SK-N-SH (cell line): ENCODE measurements at regions not wholly inside any gene's neighbourhood (a gene's known extent, or its start where the extent isn't known, plus 50 kb on each side); places are given as distances from the start of the nearest gene placed in this dataset.

Experiments
- CTCF ChIA-PET: fragments of 300-600, 350-600 bp; formaldehyde crosslinking; extraction: SDS; loops from one replicate; lab custom pipeline; 2021; lab: Yijun Ruan, JAX
- POLR2A ChIA-PET: fragments of 350-600 bp; sonication (Branson Sonifier 250); formaldehyde crosslinking; extraction: SDS; loops from one replicate; lab custom pipeline; 2020; ENCODE audit warnings: antibody characterized with exemption, inconsistent platforms; lab: Yijun Ruan, JAX
- DNase-seq: peaks from one replicate; pipeline ENCODE4 v3.0.0; 2012
- H2AFZ ChIP-seq: fragments of 200-600 bp; sonication (generic); 2 replicates; pipeline ENCODE4 v1.8.1; 2016; ENCODE audit warnings: antibody characterized with exemption, mild to moderate bottlenecking, low read depth
- H3F3A ChIP-seq: fragments of 200-600 bp; sonication (generic); replicated peaks from 2 replicates; pipeline ENCODE3; 2016; ENCODE audit warnings: antibody characterized with exemption, mild to moderate bottlenecking; ENCODE audit not compliant: insufficient read depth
- H3K27ac ChIP-seq, 2 experiments: fragments of 200-500 bp in 1 of 2; fragments of 200-600 bp in 1 of 2; sonication (Bioruptor generic) in 1 of 2; sonication (generic), shearing (Covaris generic) in 1 of 2; 2 replicates each; pipeline versions ENCODE4 v1.5.1 to v1.6.1; 2014 to 2016; ENCODE audit warnings: low read depth in 2 of 2, inconsistent platforms in 1 of 2, low read length in 1 of 2, mild to moderate bottlenecking in 1 of 2, mixed read lengths in 1 of 2
- H3K27me3 ChIP-seq: fragments of 200-600 bp; sonication (generic), shearing (Covaris generic); 2 replicates; pipeline ENCODE4 v1.6.1; 2016; ENCODE audit warnings: mixed run types; ENCODE audit not compliant: insufficient read depth
- H3K36me3 ChIP-seq, 2 experiments: fragments of 200-500 bp in 1 of 2; fragments of 200-600 bp in 1 of 2; sonication (Bioruptor generic) in 1 of 2; sonication (generic) in 1 of 2; replicated peaks in 1 of 2; 2 replicates each; pipeline versions ENCODE3 to v1.5.1; 2014 to 2016; ENCODE audit warnings: low read length in 1 of 2, mild to moderate bottlenecking in 1 of 2; ENCODE audit not compliant: insufficient read depth in 2 of 2, control insufficient read depth in 1 of 2
- H3K4me1 ChIP-seq, 2 experiments: fragments of 200-500 bp in 1 of 2; fragments of 200-600 bp in 1 of 2; sonication (Bioruptor generic) in 1 of 2; sonication (generic), shearing (Covaris generic) in 1 of 2; 2 replicates each; pipeline versions ENCODE4 v1.5.1 to v1.6.1; 2014 to 2016; ENCODE audit warnings: low read depth in 1 of 2, low read length in 1 of 2, mixed run types in 1 of 2; ENCODE audit not compliant: insufficient read depth in 2 of 2, control insufficient read depth in 1 of 2
- H3K4me2 ChIP-seq: fragments of 200-600 bp; sonication (generic), shearing (Covaris generic); 2 replicates; pipeline ENCODE4 v1.6.1; 2017; ENCODE audit warnings: mixed run types
- H3K4me3 ChIP-seq, 2 experiments: fragments of 200-500 bp in 1 of 2; fragments of 200-600 bp in 1 of 2; sonication (Bioruptor generic) in 1 of 2; sonication (generic), shearing (Covaris generic) in 1 of 2; 2 replicates each; pipeline versions ENCODE4 v1.5.1 to v1.8.1; 2014 to 2016; ENCODE audit warnings: low read depth in 2 of 2, inconsistent platforms in 1 of 2, low read length in 1 of 2, mild to moderate bottlenecking in 1 of 2, mixed read lengths in 1 of 2, moderate library complexity in 1 of 2
- H3K79me2 ChIP-seq: fragments of 200-600 bp; sonication (generic); 2 replicates; pipeline ENCODE4 v1.8.1; 2017; ENCODE audit warnings: mild to moderate bottlenecking; ENCODE audit not compliant: insufficient read depth
- H3K9ac ChIP-seq: fragments of 200-600 bp; sonication (generic); 2 replicates; pipeline ENCODE4 v1.6.1; 2017; ENCODE audit warnings: mixed run types
- H3K9me2 ChIP-seq: fragments of 200-600 bp; sonication (generic); 2 replicates; pipeline ENCODE4 v1.6.1; 2017; ENCODE audit warnings: mixed run types
- H3K9me3 ChIP-seq: fragments of 200-600 bp; sonication (generic); 2 replicates; pipeline ENCODE4 v1.6.1; 2017; ENCODE audit warnings: mixed run types, mild to moderate bottlenecking, moderate library complexity
- H4K20me1 ChIP-seq: fragments of 200-600 bp; sonication (generic); 2 replicates; pipeline ENCODE4 v1.6.1; 2017; ENCODE audit warnings: mild to moderate bottlenecking, mixed run types; ENCODE audit not compliant: insufficient read depth
- CHD2 ChIP-seq: fragments of 150-350 bp; IDR thresholded peaks from 2 replicates; pipeline ENCODE4 v1.6.1; 2018; ENCODE audit warnings: low read length; ENCODE audit not compliant: partially characterized antibody
- ELF1 ChIP-seq: IDR thresholded peaks from 2 replicates; pipeline ENCODE4 v1.4.0; 2012
- EP300 ChIP-seq, 2 experiments: IDR thresholded peaks; 2 replicates each; pipeline versions ENCODE4 v1.4.0 to v1.6.1; 2012; ENCODE audit warnings: borderline replicate concordance in 1 of 2, low read depth in 1 of 2, low read length in 1 of 2
- EZH2phosphoT487 ChIP-seq: fragments of 200-600 bp; sonication (generic); IDR thresholded peaks from 2 replicates; pipeline ENCODE4 v1.6.1; 2017; ENCODE audit warnings: low read depth, mixed run types, mild to moderate bottlenecking, antibody characterized with exemption, moderate library complexity, borderline replicate concordance
- FOSL2 ChIP-seq: IDR thresholded peaks from 2 replicates; pipeline ENCODE4 v1.4.0; 2012; ENCODE audit warnings: low read depth, mild to moderate bottlenecking, moderate library complexity, borderline replicate concordance
- FOXJ3 ChIP-seq: sonication (generic); formaldehyde crosslinking; IDR thresholded peaks from 2 replicates; pipeline ENCODE4 v1.5.1; 2020; ENCODE audit warnings: mild to moderate bottlenecking, missing genetic modification reagents
- JUND ChIP-seq: IDR thresholded peaks from 2 replicates; pipeline ENCODE4 v1.4.0; 2012
- MXI1 ChIP-seq: IDR thresholded peaks from 2 replicates; pipeline ENCODE4 v1.6.1; 2012; ENCODE audit warnings: mild to moderate bottlenecking, low read depth, low read length, improper control_type of control experiment
- PBX3 ChIP-seq: IDR thresholded peaks from 2 replicates; pipeline ENCODE4; 2012
- RCOR1 ChIP-seq: fragments of 150-350 bp; IDR thresholded peaks from 2 replicates; pipeline ENCODE4 v1.6.1; 2017; ENCODE audit warnings: antibody characterized with exemption, low read length
- RXRA ChIP-seq: IDR thresholded peaks from 2 replicates; pipeline ENCODE4 v1.4.0; 2012; ENCODE audit warnings: low read depth, mild to moderate bottlenecking, borderline replicate concordance
- TAF1 ChIP-seq: IDR thresholded peaks from 2 replicates; pipeline ENCODE4 v1.6.1; 2012; ENCODE audit warnings: low read depth, mild to moderate bottlenecking, low read length, moderate library complexity, borderline replicate concordance
- TCF12 ChIP-seq: IDR thresholded peaks from 2 replicates; pipeline ENCODE4 v1.4.0; 2012
- USF2 ChIP-seq: fragments of 150-350 bp; IDR thresholded peaks from 2 replicates; pipeline ENCODE4 v1.6.1; 2017; ENCODE audit warnings: antibody characterized with exemption, low read length, low read depth, borderline replicate concordance
- YY1 ChIP-seq: IDR thresholded peaks from 2 replicates; pipeline ENCODE4 v1.4.0; 2012; ENCODE audit warnings: low read depth, mild to moderate bottlenecking
- WGBS: methylation state at CpG from one replicate; pipeline ENCODE4 v1.1.6; 2017; ENCODE audit warnings: low lambda C conversion rate; 5-methylcytosine and 5-hydroxymethylcytosine counted together
- TF ChIP-seq, protein P1 (sequence below): IDR thresholded peaks from 2 replicates; pipeline ENCODE4 v1.4.0; 2012; ENCODE audit warnings: low read depth
- TF ChIP-seq, protein P2 (sequence below): IDR thresholded peaks from 2 replicates; pipeline ENCODE4 v1.4.0; 2012; ENCODE audit warnings: low read depth, borderline replicate concordance
- TF ChIP-seq, protein P3 (sequence below): IDR thresholded peaks from 2 replicates; pipeline ENCODE4 v1.4.0; 2012; ENCODE audit warnings: low read depth, borderline replicate concordance
- TF ChIP-seq, protein P4 (sequence below): IDR thresholded peaks from 2 replicates; pipeline ENCODE4 v1.6.1; 2012; ENCODE audit warnings: mild to moderate bottlenecking, low read depth, low read length, moderate library complexity

GRCh38 chr9:2289263-2289662 is 274.1 kb downstream of the SMARCA2 start:
- ChIA-PET CTCF (no interaction called here), POLR2A (no interaction called here)
- Histone ChIP-seq H3F3A (no peaks in the 10 kb centered on the region), H3K79me2 (no peaks in the 10 kb centered on the region), H3K9ac (no peak overlapping the region), H3K9me3 (no peaks in the 10 kb centered on the region), H3K27ac (no peak overlapping the region), H3K9me2 (no peaks in the 10 kb centered on the region), H3K4me2 (no peak overlapping the region), H4K20me1 (no peaks in the 10 kb centered on the region), H3K27me3 (no peaks in the 10 kb centered on the region), H3K4me1 (peaks cover 0 to 4% of the 10 kb centered on the region in 2 experiments; a peak in 1 of 4 replicates), H3K36me3 (no peaks in the 10 kb centered on the region), H3K4me3 (no peak overlapping the region), H2AFZ (no peak overlapping the region)
- no peak for TF ChIP-seq FOXJ3 (CRISPR knock-in tag)
- TF ChIP-seq EZH2phosphoT487 = no peak
- no peak for TF ChIP-seq TCF12
- no peak for TF ChIP-seq FOSL2
- TF ChIP-seq CHD2 = no peak
- DNase-seq = no peak
- WGBS = 35% methylated on average over 4 of the region's 4 CpGs

- no peak overlapping the region for H3K27ac ChIP-seq
- ChIA-PET CTCF (interaction anchor here (1.1 kb wide), 2 partner anchors 9 to 22 kb away, joined by 3 read pairs; no protein-coding TSS in a partner anchor), POLR2A (no interaction called here)
- H3K36me3 ChIP-seq = no peaks in the 10 kb centered on the region
- H2AFZ ChIP-seq = no peak overlapping the region
- H3K9me3 ChIP-seq = no peaks in the 10 kb centered on the region
- H3K4me3 ChIP-seq = no peak overlapping the region
- no peak overlapping the region for H3K9ac ChIP-seq
- no peaks in the 10 kb centered on the region for H3F3A ChIP-seq
- H3K9me2 ChIP-seq = no peaks in the 10 kb centered on the region
- H4K20me1 ChIP-seq = no peaks in the 10 kb centered on the region
- H3K4me2 ChIP-seq = no peak overlapping the region
- 30% methylated on average over 1 of the region's 1 CpG for WGBS
- H3K4me1 ChIP-seq = peaks cover 0 to 4% of the 10 kb centered on the region in 2 experiments; a peak in 1 of 4 replicates
- H3K79me2 ChIP-seq = no peaks in the 10 kb centered on the region
- no peak for TF ChIP-seq YY1
- no peak for TF ChIP-seq RCOR1
- TF ChIP-seq PBX3 = no peak
- TF ChIP-seq JUND = no peak
- TF ChIP-seq RXRA = no peak
- TF ChIP-seq, protein P1, sequence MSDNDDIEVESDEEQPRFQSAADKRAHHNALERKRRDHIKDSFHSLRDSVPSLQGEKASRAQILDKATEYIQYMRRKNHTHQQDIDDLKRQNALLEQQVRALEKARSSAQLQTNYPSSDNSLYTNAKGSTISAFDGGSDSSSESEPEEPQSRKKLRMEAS = no peak
- no peak for TF ChIP-seq MXI1
- TF ChIP-seq USF2 = no peak
- no peak for TF ChIP-seq EP300 (IDR thresholded peaks at IDR 0.05; ENCODE audit: borderline replicate concordance in 1 of 2, low read depth in 1 of 2, low read length in 1 of 2)
- TF ChIP-seq TAF1 = no peak
- TF ChIP-seq, protein P2, sequence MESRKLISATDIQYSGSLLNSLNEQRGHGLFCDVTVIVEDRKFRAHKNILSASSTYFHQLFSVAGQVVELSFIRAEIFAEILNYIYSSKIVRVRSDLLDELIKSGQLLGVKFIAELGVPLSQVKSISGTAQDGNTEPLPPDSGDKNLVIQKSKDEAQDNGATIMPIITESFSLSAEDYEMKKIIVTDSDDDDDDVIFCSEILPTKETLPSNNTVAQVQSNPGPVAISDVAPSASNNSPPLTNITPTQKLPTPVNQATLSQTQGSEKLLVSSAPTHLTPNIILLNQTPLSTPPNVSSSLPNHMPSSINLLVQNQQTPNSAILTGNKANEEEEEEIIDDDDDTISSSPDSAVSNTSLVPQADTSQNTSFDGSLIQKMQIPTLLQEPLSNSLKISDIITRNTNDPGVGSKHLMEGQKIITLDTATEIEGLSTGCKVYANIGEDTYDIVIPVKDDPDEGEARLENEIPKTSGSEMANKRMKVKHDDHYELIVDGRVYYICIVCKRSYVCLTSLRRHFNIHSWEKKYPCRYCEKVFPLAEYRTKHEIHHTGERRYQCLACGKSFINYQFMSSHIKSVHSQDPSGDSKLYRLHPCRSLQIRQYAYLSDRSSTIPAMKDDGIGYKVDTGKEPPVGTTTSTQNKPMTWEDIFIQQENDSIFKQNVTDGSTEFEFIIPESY = no peak
- TF ChIP-seq ELF1 = no peak
- TF ChIP-seq CHD2 = no peak
- TF ChIP-seq, protein P3, sequence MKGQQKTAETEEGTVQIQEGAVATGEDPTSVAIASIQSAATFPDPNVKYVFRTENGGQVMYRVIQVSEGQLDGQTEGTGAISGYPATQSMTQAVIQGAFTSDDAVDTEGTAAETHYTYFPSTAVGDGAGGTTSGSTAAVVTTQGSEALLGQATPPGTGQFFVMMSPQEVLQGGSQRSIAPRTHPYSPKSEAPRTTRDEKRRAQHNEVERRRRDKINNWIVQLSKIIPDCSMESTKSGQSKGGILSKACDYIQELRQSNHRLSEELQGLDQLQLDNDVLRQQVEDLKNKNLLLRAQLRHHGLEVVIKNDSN = no peak
- TF ChIP-seq, protein P4, sequence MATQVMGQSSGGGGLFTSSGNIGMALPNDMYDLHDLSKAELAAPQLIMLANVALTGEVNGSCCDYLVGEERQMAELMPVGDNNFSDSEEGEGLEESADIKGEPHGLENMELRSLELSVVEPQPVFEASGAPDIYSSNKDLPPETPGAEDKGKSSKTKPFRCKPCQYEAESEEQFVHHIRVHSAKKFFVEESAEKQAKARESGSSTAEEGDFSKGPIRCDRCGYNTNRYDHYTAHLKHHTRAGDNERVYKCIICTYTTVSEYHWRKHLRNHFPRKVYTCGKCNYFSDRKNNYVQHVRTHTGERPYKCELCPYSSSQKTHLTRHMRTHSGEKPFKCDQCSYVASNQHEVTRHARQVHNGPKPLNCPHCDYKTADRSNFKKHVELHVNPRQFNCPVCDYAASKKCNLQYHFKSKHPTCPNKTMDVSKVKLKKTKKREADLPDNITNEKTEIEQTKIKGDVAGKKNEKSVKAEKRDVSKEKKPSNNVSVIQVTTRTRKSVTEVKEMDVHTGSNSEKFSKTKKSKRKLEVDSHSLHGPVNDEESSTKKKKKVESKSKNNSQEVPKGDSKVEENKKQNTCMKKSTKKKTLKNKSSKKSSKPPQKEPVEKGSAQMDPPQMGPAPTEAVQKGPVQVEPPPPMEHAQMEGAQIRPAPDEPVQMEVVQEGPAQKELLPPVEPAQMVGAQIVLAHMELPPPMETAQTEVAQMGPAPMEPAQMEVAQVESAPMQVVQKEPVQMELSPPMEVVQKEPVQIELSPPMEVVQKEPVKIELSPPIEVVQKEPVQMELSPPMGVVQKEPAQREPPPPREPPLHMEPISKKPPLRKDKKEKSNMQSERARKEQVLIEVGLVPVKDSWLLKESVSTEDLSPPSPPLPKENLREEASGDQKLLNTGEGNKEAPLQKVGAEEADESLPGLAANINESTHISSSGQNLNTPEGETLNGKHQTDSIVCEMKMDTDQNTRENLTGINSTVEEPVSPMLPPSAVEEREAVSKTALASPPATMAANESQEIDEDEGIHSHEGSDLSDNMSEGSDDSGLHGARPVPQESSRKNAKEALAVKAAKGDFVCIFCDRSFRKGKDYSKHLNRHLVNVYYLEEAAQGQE = no peak
- DNase-seq = no peak
- H3K27me3 ChIP-seq = no peaks in the 10 kb centered on the region
These were observed 275.2 kb downstream of the SMARCA2 start for GRCh38 chr9:2290382-2290781.
